Activated naive CD8-positive, alpha-beta T cell (primary cell): ENCODE measurements at regions not wholly inside any gene's neighbourhood (a gene's known extent, or its start where the extent isn't known, plus 50 kb on each side); places are given as distances from the start of the nearest gene placed in this dataset.
"Not testable (repeated sequence)": the region's sequence is repeated elsewhere in the genome, so short reads cannot be mapped to it uniquely, and the experiment has no call there.

Experiments used
- H3K27ac Mint-ChIP-seq: one replicate; pipeline ENCODE4 v1.8.0; 2021; ENCODE audit warnings: mixed read lengths
- H3K27me3 Mint-ChIP-seq: one replicate; pipeline ENCODE4 v1.8.0; 2021; ENCODE audit warnings: mixed read lengths
- H3K36me3 Mint-ChIP-seq: one replicate; pipeline ENCODE4 v1.8.0; 2021; ENCODE audit warnings: mixed read lengths
- H3K4me1 Mint-ChIP-seq: one replicate; pipeline ENCODE4 v1.8.0; 2021; ENCODE audit warnings: low read depth, mixed read lengths
- H3K4me3 Mint-ChIP-seq: one replicate; pipeline ENCODE4 v1.8.0; 2021; ENCODE audit warnings: mild to moderate bottlenecking, mixed read lengths
- H3K9me3 Mint-ChIP-seq: one replicate; pipeline ENCODE4 v1.8.0; 2021; ENCODE audit warnings: low read depth, mixed read lengths

DNA sequence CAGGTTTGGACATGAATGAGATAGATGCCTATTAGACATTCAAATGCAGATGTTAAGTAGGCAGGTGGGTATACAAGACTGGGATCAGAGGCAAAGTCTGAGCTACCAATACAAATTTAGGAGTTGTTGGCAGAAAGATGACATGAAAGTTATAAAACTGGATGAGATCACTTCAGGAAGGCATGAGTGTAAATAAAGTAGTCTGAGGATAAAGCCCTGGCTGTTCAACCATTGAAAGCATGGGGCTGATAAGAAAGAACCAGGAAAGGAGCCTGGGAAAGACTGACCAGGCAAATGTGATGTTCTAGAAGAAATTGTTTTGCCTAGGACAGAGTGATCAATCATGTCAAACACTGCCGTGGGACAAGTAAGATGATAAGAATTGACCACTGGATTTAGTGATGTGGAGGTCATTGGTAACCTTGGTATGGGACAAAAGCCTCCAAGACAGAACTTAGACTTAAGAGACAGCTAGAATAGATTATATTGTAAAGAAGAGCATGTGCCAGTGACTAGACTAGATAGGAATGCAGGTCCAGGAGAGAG lies 98.5 kb downstream of the EHF start:
- H3K9me3 Mint-ChIP-seq, result peaks cover 6% of the 10 kb centered on the region
- H3K4me3 Mint-ChIP-seq, result no peak overlapping the region
- H3K27me3 Mint-ChIP-seq, result peaks cover 7% of the 10 kb centered on the region
- no peaks in the 10 kb centered on the region for H3K4me1 Mint-ChIP-seq
- H3K36me3 Mint-ChIP-seq, result no peaks in the 10 kb centered on the region
- no peak overlapping the region for H3K27ac Mint-ChIP-seq

DNA sequence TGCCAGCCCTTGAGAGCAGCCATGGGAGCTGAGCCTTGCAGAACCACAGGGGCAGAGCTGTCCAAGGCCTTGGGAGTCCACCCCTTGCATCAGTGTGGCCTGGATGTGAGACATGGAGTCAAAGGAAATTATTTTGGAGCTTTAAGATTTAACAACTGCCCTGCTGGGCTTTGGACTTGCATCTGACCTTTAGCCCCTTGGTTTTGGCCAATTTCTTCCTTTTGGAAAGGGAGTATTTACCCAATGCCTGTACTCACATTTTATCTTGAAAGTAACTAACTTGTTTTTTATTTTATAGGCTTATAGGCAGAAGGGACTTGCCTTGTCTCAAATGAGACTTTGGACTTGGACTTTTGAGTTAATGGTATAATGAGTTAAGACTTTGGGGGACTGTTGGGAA lies 92.7 kb downstream of the EHF start:
- not testable (repeated sequence) for H3K27ac Mint-ChIP-seq, H3K27me3 Mint-ChIP-seq, H3K36me3 Mint-ChIP-seq, H3K4me3 Mint-ChIP-seq, H3K4me1 Mint-ChIP-seq
- H3K9me3 Mint-ChIP-seq, result peaks cover 18% of the 10 kb centered on the region
